ENCODE measurements at regions not wholly inside any gene's neighbourhood (a gene's known extent, or its start where the extent isn't known, plus 50 kb on each side); places are given as distances from the start of the nearest gene placed in this dataset.

GRCh38 chr20:24773168-24773567 lies 175.9 kb upstream of the CST7 start:
- DNase-seq (ENCODE audit: low read depth): no peak

GRCh38 chr20:24773751-24774201 lies 175.3 kb upstream of the CST7 start:
- TF ChIP-seq CTCF (IDR thresholded peaks at IDR 0.05; ENCODE audit: low read length, missing control alignments): no peak
- H3K4me3 ChIP-seq (replicated peaks; ENCODE audit: low read depth, low read length): no peak overlapping the region
- peak; percentile 21 for DNase-seq (ENCODE audit: low read depth)

More at GRCh38 chr20:24773168-24773567, 175.9 kb upstream of the CST7 start:
- TF ChIP-seq CTCF (IDR thresholded peaks at IDR 0.05; ENCODE audit: low read length, missing control alignments): no peak
- H3K4me3 ChIP-seq (replicated peaks; ENCODE audit: low read depth, low read length): no peak overlapping the region

- no peak for TF ChIP-seq CTCF (IDR thresholded peaks at IDR 0.05; ENCODE audit: low read length, missing control alignments)
Observed at GRCh38 chr20:24775966-24776365, 173.1 kb upstream of the CST7 start.

GRCh38 chr20:24776755-24777271 lies 172.3 kb upstream of the CST7 start:
- H3K4me3 ChIP-seq (replicated peaks; ENCODE audit: low read depth, low read length): no peak overlapping the region
- TF ChIP-seq CTCF (IDR thresholded peaks at IDR 0.05; ENCODE audit: low read length, missing control alignments): no peak
- DNase-seq (ENCODE audit: low read depth): no peak

More at GRCh38 chr20:24775966-24776365, 173.1 kb upstream of the CST7 start:
- H3K4me3 ChIP-seq (replicated peaks; ENCODE audit: low read depth, low read length): no peak overlapping the region
- no peak for DNase-seq (ENCODE audit: low read depth)

- no peak for DNase-seq (ENCODE audit: low read depth)
- H3K4me3 ChIP-seq (replicated peaks; ENCODE audit: low read depth, low read length): no peak overlapping the region
- no peak for TF ChIP-seq CTCF (IDR thresholded peaks at IDR 0.05; ENCODE audit: low read length, missing control alignments)
Observed at GRCh38 chr20:24777746-24778145, 171.3 kb upstream of the CST7 start.

GRCh38 chr20:24778585-24779031 lies 170.5 kb upstream of the CST7 start:
- no peak overlapping the region for H3K4me3 ChIP-seq (replicated peaks; ENCODE audit: low read depth, low read length)
- TF ChIP-seq CTCF (IDR thresholded peaks at IDR 0.05; ENCODE audit: low read length, missing control alignments): no peak
- DNase-seq (ENCODE audit: low read depth): no peak

- no peak for TF ChIP-seq CTCF (IDR thresholded peaks at IDR 0.05; ENCODE audit: low read length, missing control alignments)
- no peak overlapping the region for H3K4me3 ChIP-seq (replicated peaks; ENCODE audit: low read depth, low read length)
- DNase-seq (ENCODE audit: low read depth): no peak
Observed at GRCh38 chr20:24779131-24779530, 169.9 kb upstream of the CST7 start.
